HG03439 (cell line): ENCODE measurements at regions not wholly inside any gene's neighbourhood (a gene's known extent, or its start where the extent isn't known, plus 50 kb on each side); places are given as distances from the start of the nearest gene placed in this dataset.

Experiments
- ATAC-seq: cut with Tn5 transposase; IDR thresholded peaks from one replicate; pipeline ENCODE4 v1.9.1; 2021; ENCODE audit warnings: mild to moderate bottlenecking, moderate library complexity; ENCODE audit not compliant: unreplicated experiment

GRCh38 chr5:167485061-167485774, 806.2 kb upstream of the WWC1 start:
- ATAC-seq, result no peak

GRCh38 chr5:167488371-167488770, 803.1 kb upstream of the WWC1 start:
- no peak for ATAC-seq

DNA sequence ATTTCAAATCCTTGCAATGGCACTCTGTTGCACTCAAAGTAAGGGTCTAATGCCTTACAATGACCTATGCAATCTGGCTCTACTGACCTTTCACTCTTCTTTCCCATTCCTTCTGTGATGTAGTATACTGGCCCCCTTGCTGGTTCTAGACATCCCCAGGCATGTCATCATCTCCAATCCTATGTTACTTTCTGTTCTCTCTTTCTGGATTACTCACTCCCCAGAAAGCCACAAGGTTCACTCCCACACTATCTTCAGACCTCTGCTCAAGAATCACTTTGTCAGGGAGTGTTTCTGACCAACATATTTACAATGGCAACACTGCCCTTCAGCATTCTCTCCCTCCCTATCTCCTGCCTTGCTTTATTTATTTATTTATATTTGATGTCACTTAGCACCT, 802.2 kb upstream of the WWC1 start:
- no peak for ATAC-seq

DNA sequence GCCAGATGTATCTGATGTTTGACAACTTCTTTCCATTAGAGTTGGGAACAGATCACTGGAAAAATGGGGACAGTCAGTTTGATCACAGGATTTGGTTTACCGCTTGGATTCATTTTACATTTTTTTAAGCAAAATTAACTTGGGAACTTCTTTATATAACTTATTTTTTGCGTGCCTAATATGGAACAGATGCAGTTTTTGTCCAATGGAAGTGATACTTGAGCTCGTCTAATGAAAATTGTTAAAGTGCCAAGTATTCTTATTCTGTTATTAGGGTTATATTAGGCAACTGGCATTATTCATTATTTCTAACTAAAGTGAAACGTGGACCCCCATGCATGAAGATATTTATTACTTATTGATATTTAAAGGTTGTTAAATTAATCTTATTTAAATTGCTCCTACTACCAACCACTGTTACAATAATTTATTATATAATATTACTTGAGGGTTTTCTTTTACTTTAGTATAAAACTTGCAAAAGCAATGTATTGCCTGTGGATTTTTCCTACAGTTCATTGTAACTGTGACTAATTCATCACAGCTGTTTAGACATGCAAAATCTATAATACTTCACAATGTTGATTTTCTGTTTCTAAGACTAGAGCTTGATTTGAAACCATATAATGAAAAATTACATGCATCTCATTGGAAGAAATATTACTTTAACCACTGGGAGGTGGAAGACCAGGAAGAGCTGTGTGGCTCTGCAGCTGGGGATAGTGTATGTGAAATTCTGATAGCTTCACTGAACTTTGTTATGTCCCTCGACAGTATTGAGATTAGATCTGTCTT, 787.3 kb upstream of the WWC1 start:
- ATAC-seq, result no peak

DNA sequence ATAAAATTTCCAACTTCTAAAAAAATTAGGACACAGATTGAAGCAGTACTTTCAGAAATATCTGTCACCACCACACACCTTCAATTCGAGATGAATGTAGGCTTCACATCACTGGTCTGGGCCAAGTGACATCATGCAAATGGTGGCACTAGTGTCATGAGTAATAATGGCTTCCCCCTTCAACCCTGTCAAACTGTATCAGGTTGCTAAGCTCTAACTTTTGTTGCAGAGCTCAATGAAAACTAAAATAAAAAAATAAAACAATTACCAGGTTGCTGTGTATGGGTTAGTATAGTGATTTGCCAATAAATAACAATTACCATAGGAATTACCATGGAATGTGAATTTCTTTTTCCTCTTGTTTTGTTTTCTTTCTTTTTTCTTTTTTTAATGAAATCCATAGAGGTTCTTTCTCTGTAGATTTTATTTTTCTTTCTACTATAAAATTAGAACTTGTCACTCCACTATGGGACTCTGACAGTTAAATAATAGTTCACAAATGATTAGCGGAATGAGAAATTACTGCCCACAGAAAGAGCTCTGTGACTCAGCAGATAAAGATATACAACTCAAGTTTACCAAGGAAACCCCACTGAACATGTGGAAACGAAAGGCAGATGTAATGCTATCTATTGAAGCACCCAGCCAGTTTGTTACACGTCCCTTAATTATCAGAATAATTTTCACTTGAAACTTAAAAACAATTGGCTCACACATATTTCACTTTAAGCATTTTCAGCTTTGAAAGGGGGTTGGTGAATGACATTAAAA, 783.8 kb upstream of the WWC1 start:
- ATAC-seq, result no peak

- ATAC-seq, result no peak
These were observed 782.4 kb upstream of the WWC1 start for GRCh38 chr5:167509076-167509475.

GRCh38 chr5:167511276-167511675, 780.2 kb upstream of the WWC1 start:
- no peak for ATAC-seq

DNA sequence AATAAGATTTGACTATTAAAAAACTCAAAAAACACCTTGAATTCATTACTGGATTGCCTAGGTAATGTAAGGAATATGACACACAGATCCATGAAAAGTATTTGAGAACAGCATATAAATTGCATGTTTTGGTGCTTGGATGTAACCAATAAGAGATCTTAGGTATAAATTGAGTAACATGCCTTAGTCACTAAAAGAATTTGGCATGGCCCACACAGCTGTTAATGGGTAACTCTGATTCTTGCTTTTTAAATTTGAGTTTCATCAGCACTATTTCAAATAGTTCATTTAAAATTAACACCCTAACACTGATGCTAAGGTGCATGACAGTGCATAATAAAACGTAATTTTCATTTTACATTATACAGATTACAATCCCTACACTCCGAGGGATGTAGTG, 779.3 kb upstream of the WWC1 start:
- ATAC-seq, result no peak

DNA sequence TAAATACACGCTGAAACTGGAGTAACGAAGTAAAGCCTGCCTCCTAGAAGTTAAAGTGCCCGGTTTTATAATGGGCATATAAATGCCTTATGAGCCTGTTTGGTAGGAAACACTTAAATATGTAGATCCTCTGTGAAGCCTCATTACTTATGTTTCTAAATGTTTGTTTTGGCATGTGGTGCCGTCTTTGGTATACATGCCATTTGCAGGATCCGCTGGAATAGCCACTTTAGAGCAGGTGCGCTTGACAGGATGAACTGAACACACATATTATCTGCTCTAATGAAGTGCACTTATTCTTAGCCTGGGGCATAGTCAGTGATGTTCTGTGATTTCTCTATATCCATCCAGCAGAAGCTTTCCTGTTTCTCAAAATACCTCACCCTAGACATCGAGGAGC, 778.1 kb upstream of the WWC1 start:
- ATAC-seq, result no peak

- no peak for ATAC-seq
These were observed 777.0 kb upstream of the WWC1 start for GRCh38 chr5:167514461-167514860.

DNA sequence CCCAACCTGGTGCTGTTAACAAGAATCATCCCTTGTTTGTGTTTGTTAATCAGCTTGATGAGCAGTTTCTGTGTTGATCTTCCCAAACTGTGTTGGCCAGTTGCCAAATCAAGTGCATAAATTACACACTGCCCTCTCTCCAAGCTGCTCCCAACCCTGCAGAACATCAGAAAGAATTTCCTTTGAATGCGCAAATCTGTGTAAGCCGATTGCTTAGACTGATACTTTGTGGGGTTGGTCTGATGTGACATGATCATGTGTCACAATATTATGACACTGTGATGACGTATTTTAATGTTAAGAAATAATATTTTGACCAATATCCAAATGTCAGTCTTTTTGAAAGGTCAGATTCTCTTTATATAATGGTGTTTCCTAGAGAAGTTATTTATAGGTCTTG, 766.4 kb upstream of the WWC1 start:
- ATAC-seq, result no peak

DNA sequence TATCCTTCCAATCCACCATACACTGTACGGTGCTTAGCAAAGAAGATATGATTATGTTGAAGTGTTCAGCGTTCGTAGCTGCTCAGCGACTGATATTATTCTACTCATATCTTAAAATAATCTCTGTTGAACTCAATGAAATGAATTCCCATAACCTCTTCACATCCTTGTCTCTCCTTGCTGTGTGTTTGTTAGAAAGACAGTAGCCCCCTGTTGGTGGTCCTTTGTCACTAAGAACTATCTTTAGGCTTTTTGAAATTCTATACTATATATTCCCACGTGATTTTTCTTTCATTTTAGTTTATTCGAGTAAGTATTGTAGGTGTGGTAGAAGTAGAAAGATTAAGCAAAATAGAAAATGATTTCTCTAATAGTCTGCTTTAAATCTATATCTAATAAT, 762.8 kb upstream of the WWC1 start:
- ATAC-seq, result no peak

- no peak for ATAC-seq
These were observed 760.9 kb upstream of the WWC1 start for GRCh38 chr5:167530548-167530947.

DNA sequence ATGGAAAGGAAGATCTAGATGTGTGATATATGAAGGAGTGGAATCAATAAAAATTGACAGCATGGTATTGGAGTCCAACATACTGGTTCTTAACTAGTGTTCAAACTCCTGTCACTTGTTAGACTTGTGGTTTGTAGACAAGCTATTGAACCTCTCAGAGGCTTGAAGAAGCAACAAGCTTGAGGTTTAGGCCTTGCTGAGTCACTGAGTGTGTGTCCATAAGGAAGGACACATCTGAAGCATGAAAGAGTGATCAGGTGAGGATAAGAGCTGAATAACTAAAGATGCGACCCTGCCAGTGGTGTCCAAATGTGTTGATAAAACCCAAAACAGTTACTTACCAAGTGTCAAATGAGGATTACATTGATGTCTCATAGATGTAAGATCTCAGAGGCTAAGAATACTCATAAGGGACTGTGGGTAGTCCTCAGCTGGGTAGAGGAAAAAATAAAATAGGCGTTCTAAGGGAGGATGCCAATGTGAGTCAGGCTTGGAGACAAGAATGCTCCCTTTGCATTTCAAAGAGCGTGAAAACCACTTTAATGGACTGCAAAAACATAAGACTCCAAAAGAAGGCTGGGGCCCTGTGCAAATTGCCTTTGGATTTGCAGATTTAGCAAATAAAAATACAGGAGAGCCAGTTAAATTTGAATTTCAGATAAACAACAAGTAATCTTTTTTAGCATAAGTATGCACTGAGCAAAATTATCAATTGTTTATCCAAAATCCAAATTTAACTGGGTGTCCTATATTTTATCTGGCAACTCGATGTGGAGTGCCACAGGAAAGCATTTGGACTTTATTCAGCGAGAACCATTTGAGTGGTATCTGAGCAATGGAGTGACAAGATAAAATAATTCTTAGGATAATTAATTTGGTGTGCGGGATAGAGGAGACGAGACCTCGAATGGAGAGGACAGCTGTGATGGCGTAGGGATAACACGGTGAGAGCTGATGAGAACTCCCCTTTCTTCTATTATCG, 757.3 kb upstream of the WWC1 start:
- no peak for ATAC-seq

DNA sequence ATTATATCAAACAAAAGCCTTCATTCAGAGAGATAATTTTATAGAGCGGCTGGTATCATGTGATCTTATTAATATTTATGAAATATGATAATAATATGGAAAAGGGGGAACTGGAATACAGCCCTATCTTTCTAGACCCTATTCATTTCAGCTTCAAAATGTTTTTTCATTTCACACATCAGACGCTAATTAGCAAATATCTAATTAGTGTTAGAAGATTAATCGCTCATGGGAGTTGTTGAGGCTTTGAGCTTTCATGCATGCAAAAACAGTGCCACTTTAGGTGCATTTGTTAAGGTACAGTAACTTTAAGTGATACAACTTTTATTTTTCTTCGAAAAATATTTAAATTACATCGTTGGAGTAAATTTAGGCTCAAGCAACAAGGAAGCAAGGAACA, 751.7 kb upstream of the WWC1 start:
- no peak for ATAC-seq

- ATAC-seq, result no peak
These were observed 745.2 kb upstream of the WWC1 start for GRCh38 chr5:167546270-167546669.

DNA sequence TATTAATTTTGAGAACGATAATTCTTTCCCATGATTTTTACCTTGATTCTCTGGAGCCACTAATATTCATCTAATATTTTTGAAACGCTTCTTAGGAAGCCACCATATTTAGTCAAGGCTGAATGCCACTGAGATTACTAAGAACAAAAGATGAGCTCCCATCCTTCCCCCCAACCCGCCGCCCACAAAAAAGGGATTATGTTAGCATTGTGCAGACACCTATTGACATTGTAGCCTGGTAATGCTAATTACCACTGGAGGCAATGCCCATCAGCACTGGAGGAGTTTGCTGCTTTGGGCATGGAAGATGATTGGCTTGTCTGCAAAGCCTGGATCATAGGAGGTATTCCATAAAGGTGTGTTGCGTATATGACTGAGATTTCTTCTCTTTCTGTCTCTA, 739.1 kb upstream of the WWC1 start:
- no peak for ATAC-seq

DNA sequence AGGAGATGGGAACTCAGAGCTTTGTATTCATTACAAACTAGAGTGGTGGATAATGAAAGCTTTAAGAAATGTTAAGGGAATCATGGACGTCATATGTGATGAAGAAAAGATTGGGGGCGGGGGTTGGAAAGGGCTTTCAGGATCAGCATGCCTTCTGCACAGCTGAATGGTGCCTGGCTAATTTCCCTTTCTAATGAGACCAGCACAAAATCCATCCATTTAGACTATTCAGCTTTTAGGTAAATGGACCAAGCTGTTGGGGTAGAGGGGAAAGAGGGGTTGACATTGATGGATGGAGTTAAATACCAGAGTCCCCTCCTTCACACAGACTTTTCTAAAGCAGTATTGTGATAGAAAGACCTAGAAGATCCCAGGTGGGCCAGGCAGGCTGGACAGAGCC, 737.9 kb upstream of the WWC1 start:
- no peak for ATAC-seq

DNA sequence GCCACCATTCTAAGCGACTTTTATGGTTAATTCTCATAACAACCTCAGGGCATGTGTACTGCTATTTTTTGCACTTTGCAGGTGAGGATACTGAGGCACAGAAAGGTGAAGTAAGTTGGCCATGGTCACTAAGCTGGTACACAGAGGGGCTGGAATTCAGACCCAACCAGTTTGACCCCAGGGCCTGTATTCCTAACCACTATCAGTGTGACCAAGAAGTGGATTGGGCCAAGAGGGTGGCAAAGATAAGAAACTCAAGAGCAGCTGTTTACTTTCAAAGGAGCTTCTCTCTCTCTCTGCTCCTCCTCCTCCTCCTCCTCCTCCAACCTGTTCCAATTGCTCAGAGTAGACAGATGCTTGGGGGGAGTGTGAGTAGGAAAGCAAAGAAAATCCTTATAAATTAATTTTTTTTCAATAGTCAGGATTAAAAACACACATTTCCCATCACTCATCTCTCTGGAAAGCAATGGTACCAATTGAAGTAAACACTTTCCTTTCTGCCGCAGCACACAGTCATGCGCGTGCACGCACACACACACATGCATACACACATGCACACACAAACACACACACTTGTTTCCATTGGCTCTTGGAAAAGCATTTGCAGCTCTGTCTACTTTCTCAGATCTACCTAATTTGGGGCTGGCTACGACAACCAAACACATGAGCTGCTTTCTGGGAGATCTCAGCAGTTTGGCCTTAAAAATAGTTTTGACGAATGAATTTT, 736.7 kb upstream of the WWC1 start:
- ATAC-seq, result no peak

GRCh38 chr5:167555565-167556166, 735.8 kb upstream of the WWC1 start:
- ATAC-seq, result no peak
